ENCODE measurements at regions not wholly inside any gene's neighbourhood (a gene's known extent, or its start where the extent isn't known, plus 50 kb on each side); places are given as distances from the start of the nearest gene placed in this dataset.

- DNase-seq, result no peak
These were observed 152.1 kb downstream of the SLIT2 start for GRCh38 chr4:20403846-20404245.

GRCh38 chr4:20408611-20409010, 156.9 kb downstream of the SLIT2 start:
- DNase-seq, result no peak

GRCh38 chr4:20412072-20412471, 160.4 kb downstream of the SLIT2 start:
- no peak for DNase-seq

- DNase-seq, result no peak
These were observed 165.1 kb downstream of the SLIT2 start for GRCh38 chr4:20416800-20417199.

- DNase-seq, result peak; percentile 71
These were observed 167.3 kb downstream of the SLIT2 start for GRCh38 chr4:20418861-20419451.

GRCh38 chr4:20420916-20421602, 169.4 kb downstream of the SLIT2 start:
- DNase-seq, result no peak

- no peak for DNase-seq
These were observed 169.9 kb downstream of the SLIT2 start for GRCh38 chr4:20421603-20421985.

- no peak for DNase-seq
These were observed 170.7 kb downstream of the SLIT2 start for GRCh38 chr4:20422398-20422797.

- DNase-seq, result no peak
These were observed 171.7 kb downstream of the SLIT2 start for GRCh38 chr4:20423420-20423819.

- no peak for DNase-seq
These were observed 174.3 kb downstream of the SLIT2 start for GRCh38 chr4:20426028-20426427.

- no peak for DNase-seq
These were observed 176.9 kb downstream of the SLIT2 start for GRCh38 chr4:20428436-20429160.

GRCh38 chr4:20430259-20430941, 178.7 kb downstream of the SLIT2 start:
- DNase-seq, result peak; percentile 80

- DNase-seq, result no peak
These were observed 179.8 kb downstream of the SLIT2 start for GRCh38 chr4:20431543-20431951.

- peak; percentile 49 for DNase-seq
These were observed 180.4 kb downstream of the SLIT2 start for GRCh38 chr4:20432088-20432487.

GRCh38 chr4:20433097-20433705, 181.5 kb downstream of the SLIT2 start:
- DNase-seq, result no peak

- no peak for DNase-seq
These were observed 188.5 kb downstream of the SLIT2 start for GRCh38 chr4:20440170-20440569.

GRCh38 chr4:20443015-20443805, 191.5 kb downstream of the SLIT2 start:
- no peak for DNase-seq

- no peak for DNase-seq
These were observed 193.1 kb downstream of the SLIT2 start for GRCh38 chr4:20444599-20445337.

GRCh38 chr4:20445933-20446723, 194.4 kb downstream of the SLIT2 start:
- DNase-seq, result peak; percentile 21

- DNase-seq, result no peak
These were observed 195.4 kb downstream of the SLIT2 start for GRCh38 chr4:20447103-20447502.

Data from fibroblast of skin of abdomen (primary cell).